K562 (cell line): ENCODE measurements at regions not wholly inside any gene's neighbourhood (a gene's known extent, or its start where the extent isn't known, plus 50 kb on each side); places are given as distances from the start of the nearest gene placed in this dataset.

Experiments used
- ATAC-seq: fragments of 200-7000 bp; cut with Tn5 transposase; 3 replicates; pipeline ENCODE4 v1.9.1; 2020; ENCODE audit warnings: moderate library complexity
- BruUV-seq: library from RNA; stranded (reverse); fragments of 400-500 nt; replicated peaks from 2 replicates; lab custom pipeline; 2021; lab: Mats Ljungman, UMichigan
- CTCF ChIA-PET: fragments of 300-600 bp; formaldehyde crosslinking; extraction: SDS; loops from one replicate; lab custom pipeline; 2021; ENCODE audit warnings: low intra/inter-chr PET ratio; lab: Yijun Ruan, JAX
- POLR2A ChIA-PET: fragments of 300-600, 350-650 bp; sonication (Branson Sonifier 250); formaldehyde crosslinking; extraction: SDS; loops from one replicate; lab custom pipeline; 2021; ENCODE audit warnings: antibody characterized with exemption, inconsistent platforms; lab: Yijun Ruan, JAX
- DNase-seq, 4 experiments: peaks; one replicate each; pipeline versions ENCODE4 v3.0.0 to v3.0.0-alpha.2; 2011 to 2018; ENCODE audit warnings: low spot score in 3 of 4, mixed read lengths in 3 of 4; ENCODE audit errors: extremely low read depth in 1 of 4
- FAIRE-seq: peaks from 2 replicates; lab custom pipeline; 2011; peaks lifted over from hg19 to GRCh38; lab: Jason Lieb, UNC
- H2AFZ ChIP-seq: 2 replicates; pipeline ENCODE4 v1.6.0; 2011; ENCODE audit warnings: low read depth, low read length, control low read depth, inconsistent platforms
- H3K27ac ChIP-seq: fragments of 200-600 bp; 3 replicates; pipeline ENCODE4 v1.8.0; 2011; ENCODE audit warnings: low read depth, mild to moderate bottlenecking, control low read depth, inconsistent platforms, low read length, moderate library complexity, mixed read lengths; ENCODE audit errors: extremely low read depth
- H3K27me3 ChIP-seq, 2 experiments: fragments of 300-600 bp in 1 of 2; 2 replicates in 1 of 2; 3 replicates in 1 of 2; pipeline versions ENCODE4 v1.6.0 to v1.8.0; 2011; ENCODE audit warnings: inconsistent platforms in 2 of 2, low read length in 2 of 2, mild to moderate bottlenecking in 1 of 2, mixed read lengths in 1 of 2, moderate library complexity in 1 of 2; ENCODE audit not compliant: control insufficient read depth in 2 of 2, insufficient read depth in 2 of 2
- H3K36me3 ChIP-seq: fragments of 300-600 bp; 3 replicates; pipeline ENCODE4 v1.8.0; 2011; ENCODE audit warnings: mild to moderate bottlenecking, low read length, inconsistent platforms; ENCODE audit not compliant: control insufficient read depth, insufficient read depth
- H3K4me1 ChIP-seq, 2 experiments: fragments of 200-600 bp in 1 of 2; replicated peaks in 1 of 2; 2 replicates in 1 of 2; 3 replicates in 1 of 2; pipeline versions ENCODE4 v1.5.1 to v1.8.0; 2011; ENCODE audit warnings: inconsistent platforms in 2 of 2, low read length in 2 of 2, mild to moderate bottlenecking in 1 of 2, mixed read lengths in 1 of 2, moderate library complexity in 1 of 2; ENCODE audit not compliant: control insufficient read depth in 2 of 2, insufficient read depth in 2 of 2
- H3K4me2 ChIP-seq: 2 replicates; pipeline ENCODE4 v1.6.1; 2011; ENCODE audit warnings: low read length, control low read depth, inconsistent platforms, mixed read lengths; ENCODE audit not compliant: insufficient read depth
- H3K4me3 ChIP-seq: fragments of 200-600 bp; sonication (generic), shearing (Covaris generic); 2 replicates; pipeline ENCODE4 v1.5.1; 2016; ENCODE audit warnings: control low read depth, inconsistent platforms
- H3K79me2 ChIP-seq: fragments of 200-600 bp; 3 replicates; pipeline ENCODE4 v1.8.0; 2011; ENCODE audit warnings: low read length, inconsistent platforms; ENCODE audit not compliant: control insufficient read depth, insufficient read depth
- H3K9ac ChIP-seq, 2 experiments: 2 replicates each; pipeline versions ENCODE4 v1.6.0 to v1.6.1; 2011; ENCODE audit warnings: low read depth in 2 of 2, low read length in 2 of 2, control low read depth in 1 of 2, inconsistent platforms in 1 of 2, mild to moderate bottlenecking in 1 of 2, mixed read lengths in 1 of 2; ENCODE audit not compliant: insufficient read depth in 1 of 2
- H3K9me1 ChIP-seq: one replicate; pipeline ENCODE4 v1.6.0; 2011; ENCODE audit warnings: inconsistent platforms, mild to moderate bottlenecking, low read length, moderate library complexity; ENCODE audit not compliant: control insufficient read depth, insufficient read depth
- H3K9me3 ChIP-seq: replicated peaks from 2 replicates; pipeline ENCODE4 v1.5.1; 2011; ENCODE audit warnings: low read depth, low read length, inconsistent platforms; ENCODE audit not compliant: control insufficient read depth, insufficient read depth
- H4K20me1 ChIP-seq: replicated peaks from 2 replicates; pipeline ENCODE4 v1.6.1; 2011; ENCODE audit warnings: low read length, inconsistent platforms, mixed read lengths; ENCODE audit not compliant: control insufficient read depth, insufficient read depth
- BRD4 ChIP-seq: fragments of 200-600 bp; sonication (generic); IDR thresholded peaks from 2 replicates; pipeline ENCODE4 v1.6.1; 2017; ENCODE audit warnings: inconsistent platforms
- BRF1 ChIP-seq: IDR thresholded peaks from 3 replicates; pipeline ENCODE4 v1.6.1; 2011; ENCODE audit warnings: borderline replicate concordance, mild to moderate bottlenecking; ENCODE audit not compliant: insufficient read length; ENCODE audit errors: extremely low read depth
- C11orf30 ChIP-seq: fragments of 450-650 bp; IDR thresholded peaks from 2 replicates; pipeline ENCODE4 v1.6.1; 2016; ENCODE audit warnings: low read depth, mild to moderate bottlenecking
- CC2D1A ChIP-seq: fragments of 450-650 bp; IDR thresholded peaks from 2 replicates; pipeline ENCODE4 v1.6.1; 2017; ENCODE audit warnings: mild to moderate bottlenecking
- CCNT2 ChIP-seq: IDR thresholded peaks from 2 replicates; pipeline ENCODE4 v1.6.1; 2011; ENCODE audit warnings: borderline replicate concordance, low read depth, mild to moderate bottlenecking, moderate library complexity, mixed read lengths, low read length; ENCODE audit not compliant: insufficient read length; ENCODE audit errors: extremely low read depth
- FOXA1 ChIP-seq: fragments of 450-650 bp; IDR thresholded peaks from 2 replicates; pipeline ENCODE4 v1.6.1; 2016; ENCODE audit warnings: mild to moderate bottlenecking, borderline replicate concordance
- FUS ChIP-seq: fragments of 200-400 bp; formaldehyde crosslinking; optimal IDR thresholded peaks from 2 replicates; pipeline ENCODE3; 2017; ENCODE audit warnings: low read depth, low read length
- HEY1 ChIP-seq: fragments of 250-450 bp; sonication (Bioruptor Pico); IDR thresholded peaks from 2 replicates; pipeline ENCODE4 v1.5.0; 2020; ENCODE audit warnings: mild to moderate bottlenecking, moderate library complexity, borderline replicate concordance
- MCM2 ChIP-seq: fragments of 450-650 bp; IDR thresholded peaks from 2 replicates; pipeline ENCODE4 v1.6.1; 2017; ENCODE audit warnings: low read depth, mild to moderate bottlenecking
- RBM25 ChIP-seq: fragments of 200-400 bp; formaldehyde crosslinking; IDR thresholded peaks from 2 replicates; pipeline ENCODE4 v1.6.1; 2018; ENCODE audit warnings: low read length, low read depth, moderate library complexity; ENCODE audit not compliant: severe bottlenecking
- RFX1 ChIP-seq: fragments of 450-650 bp; IDR thresholded peaks from 2 replicates; pipeline ENCODE4 v1.6.1; 2016; ENCODE audit warnings: mild to moderate bottlenecking, moderate library complexity
- SAFB2 ChIP-seq: fragments of 200-400 bp; formaldehyde crosslinking; IDR thresholded peaks from 2 replicates; pipeline ENCODE4 v1.6.1; 2018; ENCODE audit warnings: borderline replicate concordance, low read length, low read depth, moderate library complexity; ENCODE audit not compliant: severe bottlenecking
- ZBTB8A ChIP-seq: fragments of 450-650 bp; IDR thresholded peaks from 2 replicates; pipeline ENCODE4 v1.6.1; 2018; ENCODE audit warnings: mild to moderate bottlenecking, moderate library complexity; ENCODE audit not compliant: partially characterized antibody
- ZNF79 ChIP-seq: fragments of 250-450 bp; sonication (Bioruptor Pico); IDR thresholded peaks from 2 replicates; pipeline ENCODE4 v1.4.0; 2020; ENCODE audit warnings: low read depth, mild to moderate bottlenecking, moderate library complexity
- WGBS: fragments of 100-300 bp; shearing (Covaris generic); methylation state at CpG from one replicate; pipeline ENCODE4 v1.1.6; 2016; ENCODE audit warnings: low coverage, mixed read lengths; ENCODE audit not compliant: insufficient coverage; ENCODE audit errors: missing lambda C conversion rate; 5-methylcytosine and 5-hydroxymethylcytosine counted together
- in situ Hi-C: fragments of 300-500 bp; cut with MboI; formaldehyde crosslinking; loops from 4 replicates; pipeline ENCODE4 v1.15.0; 2018; ENCODE audit warnings: inconsistent platforms, mixed read lengths
- intact Hi-C: fragments of 100-400 bp; cut with micrococcal nuclease; formaldehyde crosslinking; loops from 2 replicates; pipeline ENCODE4 v1.14.2; 2022
- TF ChIP-seq, protein P1 (sequence below): fragments of 450-650 bp; IDR thresholded peaks from 2 replicates; pipeline ENCODE4 v1.6.1; 2016; ENCODE audit warnings: borderline replicate concordance
- TF ChIP-seq, protein P2 (sequence below), 3 experiments: IDR thresholded peaks in 2 of 3; conservative IDR thresholded peaks in 1 of 3; 2 replicates each; pipeline ENCODE4 v1.5.1; 2011 to 2012; ENCODE audit warnings: low read length in 3 of 3, mild to moderate bottlenecking in 3 of 3, control low read depth in 2 of 3, improper control_type of control experiment in 1 of 3, inconsistent platforms in 1 of 3, low read depth in 1 of 3, mixed read lengths in 1 of 3, moderate library complexity in 1 of 3; ENCODE audit not compliant: insufficient read depth in 2 of 3
- TF ChIP-seq, protein P3 (sequence below): sonication (generic); formaldehyde crosslinking; IDR thresholded peaks from 2 replicates; pipeline ENCODE4 v1.8.0; 2022; ENCODE audit warnings: mild to moderate bottlenecking, missing genetic modification reagents

DNA sequence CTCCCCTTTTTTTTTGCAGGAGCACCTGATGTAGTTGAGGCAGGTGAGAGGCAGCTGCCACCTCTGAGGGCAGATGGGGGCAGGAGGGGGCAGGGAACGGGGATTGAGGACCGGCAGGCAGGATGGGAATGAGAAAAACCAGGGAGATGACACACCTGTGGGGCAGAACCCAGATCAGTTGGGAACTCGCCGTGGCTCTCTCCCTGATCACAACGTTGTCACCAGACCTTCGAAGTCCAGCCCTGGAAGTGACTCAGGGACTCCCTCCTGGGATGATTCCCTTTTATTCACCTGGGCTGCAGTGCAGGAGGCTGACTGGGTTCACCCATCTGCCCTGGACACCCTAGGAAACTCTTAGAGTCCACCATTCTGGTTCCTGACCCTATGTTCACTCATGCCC lies 127.2 kb downstream of the MXRA5 start:
- FAIRE-seq (no peak), ATAC-seq (no peak), DNase-seq (no peak)
- intact Hi-C loops (no loop called here), in situ Hi-C loops (no loop called here)
- Histone ChIP-seq H3K9me1 (no peaks in the 10 kb centered on the region), H2AFZ (no peak overlapping the region), H3K9me3 (no peaks in the 10 kb centered on the region), H3K4me2 (no peak overlapping the region), H3K4me3 (no peak overlapping the region), H3K36me3 (no peaks in the 10 kb centered on the region), H4K20me1 (no peaks in the 10 kb centered on the region), H3K27ac (no peak overlapping the region), H3K9ac (no peak overlapping the region), H3K79me2 (no peaks in the 10 kb centered on the region), H3K27me3 (no peaks in the 10 kb centered on the region), H3K4me1 (no peaks in the 10 kb centered on the region)
- TF ChIP-seq FOXA1: no peak
- no peak for TF ChIP-seq HEY1
- TF ChIP-seq RFX1: no peak
- no peak for TF ChIP-seq CC2D1A
- TF ChIP-seq, protein P1, sequence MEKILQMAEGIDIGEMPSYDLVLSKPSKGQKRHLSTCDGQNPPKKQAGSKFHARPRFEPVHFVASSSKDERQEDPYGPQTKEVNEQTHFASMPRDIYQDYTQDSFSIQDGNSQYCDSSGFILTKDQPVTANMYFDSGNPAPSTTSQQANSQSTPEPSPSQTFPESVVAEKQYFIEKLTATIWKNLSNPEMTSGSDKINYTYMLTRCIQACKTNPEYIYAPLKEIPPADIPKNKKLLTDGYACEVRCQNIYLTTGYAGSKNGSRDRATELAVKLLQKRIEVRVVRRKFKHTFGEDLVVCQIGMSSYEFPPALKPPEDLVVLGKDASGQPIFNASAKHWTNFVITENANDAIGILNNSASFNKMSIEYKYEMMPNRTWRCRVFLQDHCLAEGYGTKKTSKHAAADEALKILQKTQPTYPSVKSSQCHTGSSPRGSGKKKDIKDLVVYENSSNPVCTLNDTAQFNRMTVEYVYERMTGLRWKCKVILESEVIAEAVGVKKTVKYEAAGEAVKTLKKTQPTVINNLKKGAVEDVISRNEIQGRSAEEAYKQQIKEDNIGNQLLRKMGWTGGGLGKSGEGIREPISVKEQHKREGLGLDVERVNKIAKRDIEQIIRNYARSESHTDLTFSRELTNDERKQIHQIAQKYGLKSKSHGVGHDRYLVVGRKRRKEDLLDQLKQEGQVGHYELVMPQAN: no peak
- no peak for TF ChIP-seq C11orf30
- no peak for TF ChIP-seq SAFB2
- no peak for TF ChIP-seq ZNF79
- TF ChIP-seq FUS: no peak
- TF ChIP-seq, protein P2, sequence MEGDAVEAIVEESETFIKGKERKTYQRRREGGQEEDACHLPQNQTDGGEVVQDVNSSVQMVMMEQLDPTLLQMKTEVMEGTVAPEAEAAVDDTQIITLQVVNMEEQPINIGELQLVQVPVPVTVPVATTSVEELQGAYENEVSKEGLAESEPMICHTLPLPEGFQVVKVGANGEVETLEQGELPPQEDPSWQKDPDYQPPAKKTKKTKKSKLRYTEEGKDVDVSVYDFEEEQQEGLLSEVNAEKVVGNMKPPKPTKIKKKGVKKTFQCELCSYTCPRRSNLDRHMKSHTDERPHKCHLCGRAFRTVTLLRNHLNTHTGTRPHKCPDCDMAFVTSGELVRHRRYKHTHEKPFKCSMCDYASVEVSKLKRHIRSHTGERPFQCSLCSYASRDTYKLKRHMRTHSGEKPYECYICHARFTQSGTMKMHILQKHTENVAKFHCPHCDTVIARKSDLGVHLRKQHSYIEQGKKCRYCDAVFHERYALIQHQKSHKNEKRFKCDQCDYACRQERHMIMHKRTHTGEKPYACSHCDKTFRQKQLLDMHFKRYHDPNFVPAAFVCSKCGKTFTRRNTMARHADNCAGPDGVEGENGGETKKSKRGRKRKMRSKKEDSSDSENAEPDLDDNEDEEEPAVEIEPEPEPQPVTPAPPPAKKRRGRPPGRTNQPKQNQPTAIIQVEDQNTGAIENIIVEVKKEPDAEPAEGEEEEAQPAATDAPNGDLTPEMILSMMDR (IDR thresholded peaks at IDR 0.05 in 2 of 3, conservative IDR thresholded peaks at IDR 0.05 in 1 of 3; ENCODE audit: insufficient read depth in 2 of 3, low read depth in 1 of 3, low read length in 3 of 3): no peak
- TF ChIP-seq CCNT2: no peak
- no peak for TF ChIP-seq RBM25
- TF ChIP-seq, protein P3, sequence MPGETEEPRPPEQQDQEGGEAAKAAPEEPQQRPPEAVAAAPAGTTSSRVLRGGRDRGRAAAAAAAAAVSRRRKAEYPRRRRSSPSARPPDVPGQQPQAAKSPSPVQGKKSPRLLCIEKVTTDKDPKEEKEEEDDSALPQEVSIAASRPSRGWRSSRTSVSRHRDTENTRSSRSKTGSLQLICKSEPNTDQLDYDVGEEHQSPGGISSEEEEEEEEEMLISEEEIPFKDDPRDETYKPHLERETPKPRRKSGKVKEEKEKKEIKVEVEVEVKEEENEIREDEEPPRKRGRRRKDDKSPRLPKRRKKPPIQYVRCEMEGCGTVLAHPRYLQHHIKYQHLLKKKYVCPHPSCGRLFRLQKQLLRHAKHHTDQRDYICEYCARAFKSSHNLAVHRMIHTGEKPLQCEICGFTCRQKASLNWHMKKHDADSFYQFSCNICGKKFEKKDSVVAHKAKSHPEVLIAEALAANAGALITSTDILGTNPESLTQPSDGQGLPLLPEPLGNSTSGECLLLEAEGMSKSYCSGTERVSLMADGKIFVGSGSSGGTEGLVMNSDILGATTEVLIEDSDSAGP (CRISPR knock-in tag): no peak
- TF ChIP-seq BRD4: no peak
- no peak for TF ChIP-seq ZBTB8A
- no peak for TF ChIP-seq BRF1
- no peak for TF ChIP-seq MCM2
- CTCF ChIA-PET: no interaction called here
- POLR2A ChIA-PET: no interaction called here
- BruUV-seq: no TSS peak
- WGBS: no CpG with 5 or more reads among the region's 6 CpGs
